ENCODE measurements at regions not wholly inside any gene's neighbourhood (a gene's known extent, or its start where the extent isn't known, plus 50 kb on each side); places are given as distances from the start of the nearest gene placed in this dataset.

GRCh38 chr14:26993556-26993955, 395.7 kb upstream of the NOVA1 start:
- DNase-seq (ENCODE audit: low spot score): no peak

- no peak for DNase-seq (ENCODE audit: low spot score)
Observed at GRCh38 chr14:26995301-26995700, 397.5 kb upstream of the NOVA1 start.

- DNase-seq (ENCODE audit: low spot score): no peak
Observed at GRCh38 chr14:26996246-26996645, 398.4 kb upstream of the NOVA1 start.

- no peak for DNase-seq (ENCODE audit: low spot score)
Observed at GRCh38 chr14:27002179-27002578, 404.3 kb upstream of the NOVA1 start.

- no peak for DNase-seq (ENCODE audit: low spot score)
Observed at GRCh38 chr14:27006570-27006969, 408.7 kb upstream of the NOVA1 start.

- no peak for DNase-seq (ENCODE audit: low spot score)
Observed at GRCh38 chr14:27008187-27008586, 410.4 kb upstream of the NOVA1 start.

GRCh38 chr14:27012641-27013040, 414.8 kb upstream of the NOVA1 start:
- no peak for DNase-seq (ENCODE audit: low spot score)

- no peak for DNase-seq (ENCODE audit: low spot score)
Observed at GRCh38 chr14:27013678-27014077, 415.8 kb upstream of the NOVA1 start.

- DNase-seq (ENCODE audit: low spot score): no peak
Observed at GRCh38 chr14:27015065-27015464, 417.2 kb upstream of the NOVA1 start.

- DNase-seq (ENCODE audit: low spot score): no peak
Observed at GRCh38 chr14:27025648-27026047, 427.8 kb upstream of the NOVA1 start.

GRCh38 chr14:27026097-27026496, 428.3 kb upstream of the NOVA1 start:
- DNase-seq (ENCODE audit: low spot score): no peak

GRCh38 chr14:27040552-27040951, 442.7 kb upstream of the NOVA1 start:
- no peak for DNase-seq (ENCODE audit: low spot score)

- no peak for DNase-seq (ENCODE audit: low spot score)
Observed at GRCh38 chr14:27049701-27050100, 451.9 kb upstream of the NOVA1 start.

- DNase-seq (ENCODE audit: low spot score): no peak
Observed at GRCh38 chr14:27050208-27050607, 452.4 kb upstream of the NOVA1 start.

GRCh38 chr14:27056586-27056985, 458.8 kb upstream of the NOVA1 start:
- DNase-seq (ENCODE audit: low spot score): no peak

- no peak for DNase-seq (ENCODE audit: low spot score)
Observed at GRCh38 chr14:27061299-27061698, 463.5 kb upstream of the NOVA1 start.

GRCh38 chr14:27063959-27064358, 466.1 kb upstream of the NOVA1 start:
- no peak for DNase-seq (ENCODE audit: low spot score)

- no peak for DNase-seq (ENCODE audit: low spot score)
Observed at GRCh38 chr14:27065886-27066285, 468.1 kb upstream of the NOVA1 start.

GRCh38 chr14:27067961-27068360, 470.1 kb upstream of the NOVA1 start:
- DNase-seq (ENCODE audit: low spot score): no peak

GRCh38 chr14:27072589-27072988, 474.8 kb upstream of the NOVA1 start:
- DNase-seq (ENCODE audit: low spot score): no peak

GRCh38 chr14:27075503-27075902, 477.7 kb upstream of the NOVA1 start:
- no peak for DNase-seq (ENCODE audit: low spot score)

- DNase-seq (ENCODE audit: low spot score): no peak
Observed at GRCh38 chr14:27077214-27077613, 479.4 kb upstream of the NOVA1 start.

- no peak for DNase-seq (ENCODE audit: low spot score)
Observed at GRCh38 chr14:27077710-27078109, 479.9 kb upstream of the NOVA1 start.

- no peak for DNase-seq (ENCODE audit: low spot score)
Observed at GRCh38 chr14:27078191-27078590, 480.4 kb upstream of the NOVA1 start.

- DNase-seq (ENCODE audit: low spot score): no peak
Observed at GRCh38 chr14:27079716-27080115, 481.9 kb upstream of the NOVA1 start.
